H1 (cell line): ENCODE measurements at regions not wholly inside any gene's neighbourhood (a gene's known extent, or its start where the extent isn't known, plus 50 kb on each side); places are given as distances from the start of the nearest gene placed in this dataset.
"Not testable (repeated sequence)": the region's sequence is repeated elsewhere in the genome, so short reads cannot be mapped to it uniquely, and the experiment has no call there.

ENCODE experiments used
- CTCF ChIA-PET: fragments of 300-600 bp; sonication (Branson Sonifier 250); formaldehyde crosslinking; loops from one replicate; lab custom pipeline; 2021; ENCODE audit not compliant: partially characterized antibody; lab: Charles Lee
- POLR2A ChIA-PET: fragments of 300-600 bp; sonication (Branson Sonifier 250); formaldehyde crosslinking; loops from one replicate; lab custom pipeline; 2021; ENCODE audit warnings: inconsistent platforms; ENCODE audit not compliant: partially characterized antibody; lab: Charles Lee
- DNase-seq, 2 experiments: peaks; one replicate each; pipeline versions ENCODE4 v3.0.0 to v3.0.0-alpha.2; 2010 to 2022; ENCODE audit warnings: low spot score in 2 of 2, low read depth in 1 of 2, mixed read lengths in 1 of 2
- FAIRE-seq: peaks from 2 replicates; lab custom pipeline; 2011; peaks lifted over from hg19 to GRCh38; lab: Jason Lieb, UNC
- H2AFZ ChIP-seq: 2 replicates; pipeline ENCODE4 v1.8.1; 2012; ENCODE audit warnings: low read length, inconsistent platforms
- H2AK5ac ChIP-seq: 2 replicates; pipeline ENCODE4 v1.6.1; 2013; ENCODE audit warnings: low read depth, low read length
- H2BK120ac ChIP-seq: replicated peaks from 2 replicates; pipeline ENCODE3; 2013; ENCODE audit warnings: low read depth, low read length, inconsistent platforms
- H2BK12ac ChIP-seq: 2 replicates; pipeline ENCODE4 v1.6.1; 2013; ENCODE audit warnings: low read depth, low read length
- H2BK15ac ChIP-seq: 2 replicates; pipeline ENCODE4 v1.6.1; 2013; ENCODE audit warnings: low read length
- H2BK20ac ChIP-seq: 2 replicates; pipeline ENCODE4 v1.6.1; 2013; ENCODE audit warnings: low read length
- H2BK5ac ChIP-seq: 2 replicates; pipeline ENCODE4 v1.6.1; 2013; ENCODE audit warnings: low read depth, low read length
- H3K14ac ChIP-seq: 2 replicates; pipeline ENCODE4 v1.6.1; 2013; ENCODE audit warnings: inconsistent platforms; ENCODE audit not compliant: insufficient read length
- H3K18ac ChIP-seq: 2 replicates; pipeline ENCODE4 v1.6.1; 2013; ENCODE audit warnings: low read length; ENCODE audit errors: extremely low read depth
- H3K23ac ChIP-seq: 2 replicates; pipeline ENCODE4 v1.6.1; 2013; ENCODE audit warnings: inconsistent platforms; ENCODE audit not compliant: insufficient read length
- H3K23me2 ChIP-seq: 2 replicates; pipeline ENCODE4 v1.6.1; 2013; ENCODE audit warnings: low read depth, low read length
- H3K27ac ChIP-seq: 2 replicates; pipeline ENCODE4 v1.6.1; 2011; ENCODE audit warnings: low read depth, low read length, inconsistent platforms
- H3K27me3 ChIP-seq, 4 experiments: replicated peaks in 1 of 4; 1 replicate in 1 of 4; 2 replicates in 3 of 4; pipeline versions ENCODE4 v1.6.1 to v1.8.1; 2011 to 2013; ENCODE audit warnings: low read length in 3 of 4, mild to moderate bottlenecking in 3 of 4, inconsistent platforms in 2 of 4, mixed read lengths in 2 of 4, moderate library complexity in 1 of 4; ENCODE audit not compliant: control insufficient read depth in 3 of 4, insufficient read depth in 3 of 4; ENCODE audit errors: extremely low read depth in 1 of 4
- H3K36me3 ChIP-seq, 4 experiments: 2 replicates each; pipeline versions ENCODE4 v1.6.1 to v1.8.1; 2011 to 2013; ENCODE audit warnings: mild to moderate bottlenecking in 4 of 4, low read length in 3 of 4, moderate library complexity in 2 of 4, control low read depth in 1 of 4, inconsistent platforms in 1 of 4; ENCODE audit not compliant: insufficient read depth in 4 of 4, control insufficient read depth in 2 of 4
- H3K4ac ChIP-seq: replicated peaks from 2 replicates; pipeline ENCODE3; 2013; ENCODE audit warnings: low read length, low read depth, mixed read lengths, inconsistent platforms; ENCODE audit not compliant: insufficient read length
- H3K4me1 ChIP-seq, 4 experiments: replicated peaks in 1 of 4; 1 replicate in 1 of 4; 2 replicates in 3 of 4; pipeline versions ENCODE4 v1.6.1 to v1.8.1; 2011 to 2013; ENCODE audit warnings: low read length in 3 of 4, inconsistent platforms in 2 of 4, mixed read lengths in 1 of 4; ENCODE audit not compliant: insufficient read depth in 4 of 4, control insufficient read depth in 3 of 4
- H3K4me2 ChIP-seq, 2 experiments: 2 replicates each; pipeline versions ENCODE4 v1.6.1 to v1.8.1; 2011 to 2013; ENCODE audit warnings: low read depth in 2 of 2, low read length in 2 of 2, control low read depth in 1 of 2, inconsistent platforms in 1 of 2, mild to moderate bottlenecking in 1 of 2; ENCODE audit not compliant: insufficient read depth in 1 of 2
- H3K4me3 ChIP-seq, 4 experiments: fragments of 200-600, 300-600 bp in 1 of 4; sonication (generic), shearing (Covaris generic), sonication (Bioruptor Twin) in 1 of 4; 2 replicates each; pipeline versions ENCODE4 v1.5.1 to v1.8.1; 2011 to 2016; ENCODE audit warnings: low read length in 4 of 4, low read depth in 3 of 4, control low read depth in 2 of 4, inconsistent platforms in 2 of 4, mild to moderate bottlenecking in 2 of 4, mixed read lengths in 1 of 4, moderate library complexity in 1 of 4; ENCODE audit not compliant: insufficient read depth in 2 of 4; ENCODE audit errors: extremely low read depth in 1 of 4
- H3K56ac ChIP-seq: replicated peaks from 2 replicates; pipeline ENCODE3; 2013; ENCODE audit warnings: low read depth, mild to moderate bottlenecking, mixed read lengths, low read length, inconsistent platforms; ENCODE audit not compliant: insufficient read length
- H3K79me1 ChIP-seq: 2 replicates; pipeline ENCODE4 v1.6.1; 2013; ENCODE audit warnings: low read depth, low read length, control low read depth
- H3K79me2 ChIP-seq, 2 experiments: 2 replicates each; pipeline versions ENCODE4 v1.6.1 to v1.8.1; 2012 to 2013; ENCODE audit warnings: low read length in 2 of 2, mild to moderate bottlenecking in 2 of 2, inconsistent platforms in 1 of 2; ENCODE audit not compliant: insufficient read depth in 2 of 2, control insufficient read depth in 1 of 2
- H3K9ac ChIP-seq, 4 experiments: replicated peaks in 1 of 4; 1 replicate in 1 of 4; 2 replicates in 3 of 4; pipeline versions ENCODE4 v1.6.1 to v1.8.1; 2011 to 2013; ENCODE audit warnings: low read depth in 3 of 4, low read length in 3 of 4, control low read depth in 2 of 4, mild to moderate bottlenecking in 2 of 4, moderate library complexity in 2 of 4, inconsistent platforms in 1 of 4; ENCODE audit errors: extremely low read depth in 1 of 4
- H3K9me3 ChIP-seq, 2 experiments: 2 replicates each; pipeline versions ENCODE4 v1.6.1 to v1.8.1; 2012 to 2013; ENCODE audit warnings: mild to moderate bottlenecking in 2 of 2, moderate library complexity in 2 of 2, control low read depth in 1 of 2, inconsistent platforms in 1 of 2, low read depth in 1 of 2, low read length in 1 of 2, mixed read lengths in 1 of 2; ENCODE audit not compliant: insufficient read depth in 2 of 2
- H4K20me1 ChIP-seq, 2 experiments: replicated peaks in 1 of 2; 2 replicates each; pipeline versions ENCODE3 to v1.8.1; 2011 to 2013; ENCODE audit warnings: inconsistent platforms in 2 of 2, low read length in 2 of 2, mild to moderate bottlenecking in 1 of 2; ENCODE audit not compliant: insufficient read depth in 2 of 2, control insufficient read depth in 1 of 2
- H4K5ac ChIP-seq: 2 replicates; pipeline ENCODE4 v1.6.1; 2013; ENCODE audit warnings: low read length, low read depth, mixed read lengths, inconsistent platforms; ENCODE audit not compliant: insufficient read length
- H4K8ac ChIP-seq: 2 replicates; pipeline ENCODE4 v1.8.0; 2013; ENCODE audit warnings: mild to moderate bottlenecking, moderate library complexity, low read length, inconsistent platforms; ENCODE audit not compliant: insufficient read depth; ENCODE audit errors: extremely low read depth
- H4K91ac ChIP-seq: replicated peaks from 2 replicates; pipeline ENCODE3; 2013; ENCODE audit warnings: low read length, mixed read lengths, inconsistent platforms; ENCODE audit not compliant: insufficient read length
- WGBS, 2 experiments: shearing (Covaris generic) in 1 of 2; methylation state at CpG; one replicate each; pipeline versions ENCODE4 v1.1.6 to v1.1.7; 2013 to 2015; ENCODE audit warnings: low lambda C conversion rate in 2 of 2, mixed read lengths in 2 of 2, inconsistent platforms in 1 of 2, low coverage in 1 of 2, missing lambda C conversion rate in 1 of 2; ENCODE audit not compliant: insufficient replicate concordance in 2 of 2, insufficient coverage in 1 of 2, insufficient read length in 1 of 2; ENCODE audit errors: extremely low coverage in 1 of 2, missing lambda C conversion rate in 1 of 2; 5-methylcytosine and 5-hydroxymethylcytosine counted together

GRCh38 chr2:90291168-90291883, 1599.9 kb downstream of the RPIA start:
- H3K4ac ChIP-seq, H3K56ac ChIP-seq, CTCF ChIA-PET, H3K4me2 ChIP-seq, H3K27ac ChIP-seq, POLR2A ChIA-PET, H2BK15ac ChIP-seq, H3K23me2 ChIP-seq, H3K14ac ChIP-seq, H3K79me1 ChIP-seq, FAIRE-seq, H2BK5ac ChIP-seq, H2AK5ac ChIP-seq, H4K5ac ChIP-seq, H3K4me1 ChIP-seq, H2BK20ac ChIP-seq, H4K8ac ChIP-seq, H4K20me1 ChIP-seq, H3K23ac ChIP-seq, H3K18ac ChIP-seq, H3K79me2 ChIP-seq, H3K4me3 ChIP-seq, H3K27me3 ChIP-seq, H4K91ac ChIP-seq, H2BK12ac ChIP-seq, H2AFZ ChIP-seq, H3K36me3 ChIP-seq, H2BK120ac ChIP-seq, H3K9ac ChIP-seq, DNase-seq: not testable (repeated sequence)
- 44% methylated on average over 2 of the region's 5 CpGs; no CpG with 5 or more reads in 1 of the 2 experiments for WGBS, 2 experiments
- H3K9me3 ChIP-seq, result peaks cover 0 to 64% of the 10 kb centered on the region in 2 experiments; a peak in 2 of 4 replicates

DNA sequence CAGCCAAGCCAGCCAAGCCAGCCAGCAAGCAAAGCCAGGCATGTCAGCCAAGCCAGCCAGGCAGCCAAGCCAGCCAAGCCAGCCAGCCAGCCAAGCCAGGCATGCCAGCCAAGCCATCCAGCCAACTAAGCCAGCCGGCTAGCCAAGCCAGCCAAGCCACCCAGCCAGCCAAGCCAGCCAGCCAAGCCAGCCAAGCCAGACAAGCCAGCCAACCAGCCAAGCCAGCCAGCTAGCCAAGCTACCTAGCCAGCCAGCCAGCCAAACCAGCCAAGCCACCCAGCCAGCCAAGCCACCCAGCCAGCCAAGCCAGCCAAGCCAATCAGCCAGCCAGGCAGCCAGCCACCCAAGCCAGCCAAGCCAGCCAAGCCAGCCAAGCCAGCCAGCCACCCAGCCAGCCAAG, 1600.5 kb downstream of the RPIA start:
- CTCF ChIA-PET, H2BK20ac ChIP-seq, H4K20me1 ChIP-seq, DNase-seq, H3K23me2 ChIP-seq, H2BK5ac ChIP-seq, H3K36me3 ChIP-seq, H2BK15ac ChIP-seq, H4K5ac ChIP-seq, H3K9ac ChIP-seq, H2AFZ ChIP-seq, H4K91ac ChIP-seq, H3K4me1 ChIP-seq, POLR2A ChIA-PET, H2BK12ac ChIP-seq, H3K56ac ChIP-seq, H3K79me1 ChIP-seq, H3K4me2 ChIP-seq, H2BK120ac ChIP-seq, H3K4ac ChIP-seq, H3K14ac ChIP-seq, H3K27me3 ChIP-seq, H3K23ac ChIP-seq, H3K4me3 ChIP-seq, H2AK5ac ChIP-seq, H4K8ac ChIP-seq, H3K27ac ChIP-seq, FAIRE-seq, H3K18ac ChIP-seq, H3K79me2 ChIP-seq: not testable (repeated sequence)
- WGBS, 2 experiments, result 100% methylated on average over 1 of the region's 1 CpG; no CpG with 5 or more reads in 1 of the 2 experiments
- peaks cover 0 to 70% of the 10 kb centered on the region in 2 experiments; a peak in 2 of 4 replicates for H3K9me3 ChIP-seq
